Naive thymus-derived CD4-positive, alpha-beta T cell (primary cell): ENCODE measurements at regions not wholly inside any gene's neighbourhood (a gene's known extent, or its start where the extent isn't known, plus 50 kb on each side); places are given as distances from the start of the nearest gene placed in this dataset.

Experiments
- ATAC-seq: fragments of 150-1000 bp; cut with Tn5 transposase; 2 replicates; pipeline ENCODE4 v1.10.0; 2021; ENCODE audit warnings: mild to moderate bottlenecking, moderate library complexity
- CTCF ChIA-PET: fragments of 350-600 bp; sonication (Branson Sonifier 250); formaldehyde crosslinking; loops from one replicate; lab custom pipeline; 2021; ENCODE audit warnings: antibody characterized with exemption; lab: Charles Lee
- POLR2A ChIA-PET: fragments of 350-600 bp; sonication (Branson Sonifier 250); formaldehyde crosslinking; loops from one replicate; lab custom pipeline; 2021; ENCODE audit warnings: antibody characterized with exemption, inconsistent platforms; lab: Charles Lee
- DNase-seq, 9 donors: peaks; one replicate each; pipeline versions ENCODE4 v3.0.0 to v3.0.0-alpha.2; 2020 to 2022; ENCODE audit warnings: mixed read lengths in 1 of 9
- H3K27ac ChIP-seq: one replicate; pipeline ENCODE4 v1.7.0; 2013; ENCODE audit warnings: mild to moderate bottlenecking, low read depth, low read length, moderate library complexity
- H3K27me3 ChIP-seq, 2 donors: one replicate each; pipeline ENCODE4 v1.7.0; 2013; ENCODE audit warnings: low read length in 2 of 2, mild to moderate bottlenecking in 2 of 2, moderate library complexity in 2 of 2; ENCODE audit not compliant: control insufficient read depth in 2 of 2, insufficient read depth in 2 of 2
- H3K36me3 ChIP-seq, 3 experiments: 1 replicate in 2 of 3; 2 replicates in 1 of 3; pipeline ENCODE4 v1.7.0; 2013; ENCODE audit warnings: low read length in 3 of 3, mild to moderate bottlenecking in 3 of 3, moderate library complexity in 1 of 3; ENCODE audit not compliant: insufficient read depth in 3 of 3, control insufficient read depth in 2 of 3
- H3K4me1 ChIP-seq, 2 donors: one replicate each; pipeline ENCODE4 v1.7.0; 2013; ENCODE audit warnings: low read length in 2 of 2, mild to moderate bottlenecking in 2 of 2, moderate library complexity in 1 of 2; ENCODE audit not compliant: control insufficient read depth in 2 of 2, insufficient read depth in 2 of 2
- H3K4me3 ChIP-seq: 2 replicates; pipeline ENCODE4 v1.7.0; 2013; ENCODE audit warnings: mild to moderate bottlenecking, low read length
- H3K9me3 ChIP-seq, 3 experiments: 1 replicate in 2 of 3; 2 replicates in 1 of 3; pipeline ENCODE4 v1.7.0; 2013; ENCODE audit warnings: low read length in 3 of 3; ENCODE audit not compliant: control insufficient read depth in 2 of 3
- H3K27ac Mint-ChIP-seq, 9 donors: one replicate each; pipeline ENCODE4 v1.8.0; 2020 to 2022; ENCODE audit warnings: mixed read lengths in 9 of 9, mild to moderate bottlenecking in 8 of 9, moderate library complexity in 5 of 9, inconsistent platforms in 2 of 9
- H3K27me3 Mint-ChIP-seq, 5 donors: one replicate each; pipeline ENCODE4 v1.8.0; 2021 to 2022; ENCODE audit warnings: mixed read lengths in 5 of 5, mild to moderate bottlenecking in 1 of 5
- H3K36me3 Mint-ChIP-seq, 5 donors: one replicate each; pipeline ENCODE4 v1.8.0; 2020 to 2022; ENCODE audit warnings: mixed read lengths in 5 of 5, mild to moderate bottlenecking in 3 of 5, inconsistent platforms in 1 of 5
- H3K4me1 Mint-ChIP-seq, 7 donors: one replicate each; pipeline ENCODE4 v1.8.0; 2020 to 2022; ENCODE audit warnings: mixed read lengths in 7 of 7, mild to moderate bottlenecking in 3 of 7, inconsistent platforms in 1 of 7
- H3K4me3 Mint-ChIP-seq, 10 donors: one replicate each; pipeline ENCODE4 v1.8.0; 2020 to 2022; ENCODE audit warnings: mild to moderate bottlenecking in 10 of 10, mixed read lengths in 10 of 10, moderate library complexity in 6 of 10, inconsistent platforms in 2 of 10
- H3K9me3 Mint-ChIP-seq, 11 donors: one replicate each; pipeline ENCODE4 v1.8.0; 2020 to 2022; ENCODE audit warnings: mixed read lengths in 11 of 11, mild to moderate bottlenecking in 4 of 11, inconsistent platforms in 1 of 11, moderate library complexity in 1 of 11
- intact Hi-C, 2 donors: fragments of 100-400 bp; cut with micrococcal nuclease; formaldehyde crosslinking; loops; one replicate each; pipeline ENCODE4 v1.15.1; 2023

GRCh38 chr7:155212301-155213015 lies 85.2 kb upstream of the INSIG1 start:
- Histone ChIP-seq H3K4me1 (no peaks in the 10 kb centered on the region), H3K27ac (no peak overlapping the region), H3K36me3 (no peaks in the 10 kb centered on the region), H3K27me3 (no peaks in the 10 kb centered on the region), H3K9me3 (no peaks in the 10 kb centered on the region), H3K4me3 (no peak overlapping the region)
- ATAC-seq (no peak), DNase-seq (no peak)
- peaks cover 0 to 6% (median 0%) of the 10 kb centered on the region in 5 donors for H3K27me3 Mint-ChIP-seq
- no peak overlapping the region for H3K4me3 Mint-ChIP-seq
- H3K36me3 Mint-ChIP-seq: peaks cover 0 to 2% (median 0%) of the 10 kb centered on the region in 5 donors
- intact Hi-C loops: no loop called here
- no peak overlapping the region for H3K27ac Mint-ChIP-seq
- peaks cover 0 to 8% (median 0%) of the 10 kb centered on the region in 11 donors for H3K9me3 Mint-ChIP-seq
- ChIA-PET CTCF (no interaction called here), POLR2A (interaction anchor here (1.0 to 2.0 kb wide), 2 partner anchors 84 to 87 kb away, joined by 3 to 5 read pairs; no protein-coding TSS in a partner anchor)
- H3K4me1 Mint-ChIP-seq: peaks cover 0 to 7% (median 0%) of the 10 kb centered on the region in 7 donors

GRCh38 chr7:155213385-155213784 lies 84.3 kb upstream of the INSIG1 start:
- Histone ChIP-seq H3K9me3 (no peaks in the 10 kb centered on the region), H3K36me3 (no peaks in the 10 kb centered on the region), H3K27ac (no peak overlapping the region), H3K4me1 (no peaks in the 10 kb centered on the region), H3K27me3 (no peaks in the 10 kb centered on the region), H3K4me3 (no peak overlapping the region)
- Mint-ChIP-seq H3K4me1 (peaks cover 0 to 6% (median 0%) of the 10 kb centered on the region in 7 donors), H3K27ac (no peak overlapping the region), H3K9me3 (no peaks in the 10 kb centered on the region), H3K27me3 (peaks cover 0 to 6% (median 0%) of the 10 kb centered on the region in 5 donors), H3K4me3 (no peak overlapping the region), H3K36me3 (no peaks in the 10 kb centered on the region)
- ATAC-seq (no peak), DNase-seq (no peak)
- ChIA-PET CTCF (no interaction called here), POLR2A (no interaction called here)
- intact Hi-C loops: no loop called here

- ATAC-seq (no peak), DNase-seq (no peak)
- ChIA-PET POLR2A (no interaction called here), CTCF (interaction anchor here (0.8 kb wide), 2 partner anchors 24 to 25 kb away, joined by 3 read pairs; no protein-coding TSS in a partner anchor)
- H3K27me3 ChIP-seq: no peaks in the 10 kb centered on the region
- intact Hi-C loops: no loop called here
- Mint-ChIP-seq H3K27me3 (peaks cover 0 to 6% (median 0%) of the 10 kb centered on the region in 5 donors), H3K36me3 (no peaks in the 10 kb centered on the region), H3K9me3 (no peaks in the 10 kb centered on the region), H3K4me1 (peaks cover 0 to 4% (median 0%) of the 10 kb centered on the region in 7 donors), H3K4me3 (no peak overlapping the region), H3K27ac (no peak overlapping the region)
- H3K4me1 ChIP-seq: no peaks in the 10 kb centered on the region
- no peaks in the 10 kb centered on the region for H3K36me3 ChIP-seq
- no peak overlapping the region for H3K4me3 ChIP-seq
- H3K27ac ChIP-seq: no peak overlapping the region
- no peaks in the 10 kb centered on the region for H3K9me3 ChIP-seq
Measured at GRCh38 chr7:155213955-155214740, 83.5 kb upstream of the INSIG1 start.

- no peaks in the 10 kb centered on the region for H3K36me3 ChIP-seq
- no peak for DNase-seq
- CTCF ChIA-PET: interaction anchor here (0.5 kb wide), 1 partner anchor 26 kb away, joined by 3 read pairs; no protein-coding TSS in a partner anchor
- Mint-ChIP-seq H3K4me3 (no peak overlapping the region), H3K4me1 (peaks cover 0 to 4% (median 0%) of the 10 kb centered on the region in 7 donors), H3K27ac (no peak overlapping the region), H3K36me3 (no peaks in the 10 kb centered on the region), H3K9me3 (no peaks in the 10 kb centered on the region), H3K27me3 (peaks cover 0 to 6% (median 0%) of the 10 kb centered on the region in 5 donors)
- H3K4me3 ChIP-seq: no peak overlapping the region
- no peaks in the 10 kb centered on the region for H3K4me1 ChIP-seq
- intact Hi-C loops: no loop called here
- H3K27me3 ChIP-seq: no peaks in the 10 kb centered on the region
- ATAC-seq: no peak
- POLR2A ChIA-PET: no interaction called here
- no peak overlapping the region for H3K27ac ChIP-seq
- no peaks in the 10 kb centered on the region for H3K9me3 ChIP-seq
Measured at GRCh38 chr7:155215576-155216325, 81.9 kb upstream of the INSIG1 start.

- Mint-ChIP-seq H3K27ac (no peak overlapping the region), H3K27me3 (peaks cover 0 to 7% (median 0%) of the 10 kb centered on the region in 5 donors), H3K36me3 (no peaks in the 10 kb centered on the region), H3K4me3 (no peak overlapping the region), H3K4me1 (peaks cover 0 to 4% (median 0%) of the 10 kb centered on the region in 7 donors), H3K9me3 (no peaks in the 10 kb centered on the region)
- ChIA-PET POLR2A (no interaction called here), CTCF (no interaction called here)
- no peak overlapping the region for H3K27ac ChIP-seq
- no peaks in the 10 kb centered on the region for H3K9me3 ChIP-seq
- DNase-seq (no peak), ATAC-seq (no peak)
- no peaks in the 10 kb centered on the region for H3K4me1 ChIP-seq
- no peaks in the 10 kb centered on the region for H3K36me3 ChIP-seq
- intact Hi-C loops: no loop called here
- no peak overlapping the region for H3K4me3 ChIP-seq
- no peaks in the 10 kb centered on the region for H3K27me3 ChIP-seq
Measured at GRCh38 chr7:155216475-155217272, 81.0 kb upstream of the INSIG1 start.

GRCh38 chr7:155217634-155218033 lies 80.0 kb upstream of the INSIG1 start:
- DNase-seq: no peak
- Mint-ChIP-seq H3K27me3 (peaks cover 0 to 8% (median 0%) of the 10 kb centered on the region in 5 donors), H3K4me1 (peaks cover 0 to 4% (median 0%) of the 10 kb centered on the region in 7 donors), H3K9me3 (no peaks in the 10 kb centered on the region), H3K36me3 (no peaks in the 10 kb centered on the region), H3K4me3 (no peak overlapping the region), H3K27ac (no peak overlapping the region)
- POLR2A ChIA-PET: no interaction called here
- H3K9me3 ChIP-seq: no peaks in the 10 kb centered on the region
- H3K4me1 ChIP-seq: no peaks in the 10 kb centered on the region
- no peak overlapping the region for H3K4me3 ChIP-seq
- intact Hi-C loops: no loop called here
- no peaks in the 10 kb centered on the region for H3K36me3 ChIP-seq
- no peak overlapping the region for H3K27ac ChIP-seq
- no peaks in the 10 kb centered on the region for H3K27me3 ChIP-seq
- no peak for ATAC-seq
- CTCF ChIA-PET: no interaction called here
